Activated naive CD8-positive, alpha-beta T cell treated with anti-CD3 and anti-CD28 coated beads, Interleukin-2, amount 10 ng/mL, durations not matched to agents 7 days and 5 days (primary cell): ENCODE measurements at regions not wholly inside any gene's neighbourhood (a gene's known extent, or its start where the extent isn't known, plus 50 kb on each side); places are given as distances from the start of the nearest gene placed in this dataset.

Source experiments
- ATAC-seq: fragments of 150-1000 bp; cut with Tn5 transposase; one replicate; pipeline ENCODE4 v1.10.0; 2021; ENCODE audit warnings: low read depth, moderate library complexity
- POLR2A ChIA-PET: fragments of 350-600 bp; sonication (Branson Sonifier 250); formaldehyde crosslinking; loops from one replicate; lab custom pipeline; 2021; ENCODE audit warnings: antibody characterized with exemption; lab: Charles Lee
- DNase-seq: peaks from one replicate; pipeline ENCODE4 v3.0.0; 2021
- H3K27ac Mint-ChIP-seq: one replicate; pipeline ENCODE4 v1.8.0; 2022; ENCODE audit warnings: mild to moderate bottlenecking, mixed read lengths
- H3K27me3 Mint-ChIP-seq: one replicate; pipeline ENCODE4 v1.8.0; 2022; ENCODE audit warnings: mild to moderate bottlenecking, moderate library complexity, mixed read lengths
- H3K36me3 Mint-ChIP-seq: one replicate; pipeline ENCODE4 v1.8.0; 2021; ENCODE audit warnings: mild to moderate bottlenecking, mixed read lengths
- H3K4me1 Mint-ChIP-seq: one replicate; pipeline ENCODE4 v1.8.0; 2021; ENCODE audit warnings: mixed read lengths
- H3K4me3 Mint-ChIP-seq: one replicate; pipeline ENCODE4 v1.8.0; 2022; ENCODE audit warnings: mild to moderate bottlenecking, moderate library complexity, mixed read lengths
- H3K9me3 Mint-ChIP-seq: one replicate; pipeline ENCODE4 v1.8.0; 2021; ENCODE audit warnings: mixed read lengths

GRCh38 chr3:130293247-130293646 is 52.2 kb upstream of the COL6A5 start:
- no peaks in the 10 kb centered on the region for H3K9me3 Mint-ChIP-seq
- H3K4me3 Mint-ChIP-seq: no peak overlapping the region
- H3K4me1 Mint-ChIP-seq: no peaks in the 10 kb centered on the region
- POLR2A ChIA-PET: no interaction called here
- DNase-seq (no peak), ATAC-seq (no peak)
- no peak overlapping the region for H3K27ac Mint-ChIP-seq
- peaks cover 14% of the 10 kb centered on the region for H3K27me3 Mint-ChIP-seq
- no peaks in the 10 kb centered on the region for H3K36me3 Mint-ChIP-seq
